H54 (cell line): ENCODE measurements at regions not wholly inside any gene's neighbourhood (a gene's known extent, or its start where the extent isn't known, plus 50 kb on each side); places are given as distances from the start of the nearest gene placed in this dataset.

Experiments
- DNase-seq: peaks from one replicate; pipeline ENCODE4 v3.0.0; 2011; ENCODE audit warnings: low spot score, mixed read lengths; ENCODE audit not compliant: insufficient read length
- FAIRE-seq: peaks from 3 replicates; lab custom pipeline; 2011; peaks lifted over from hg19 to GRCh38; lab: Jason Lieb, UNC
- POLR2A ChIP-seq: IDR thresholded peaks from 2 replicates; pipeline ENCODE4 v1.6.1; 2011; ENCODE audit warnings: low read depth, mild to moderate bottlenecking, low read length

GRCh38 chr3:150225986-150226385, 182.1 kb upstream of the TSC22D2 start:
- DNase-seq (no peak), FAIRE-seq (no peak)
- no peak for TF ChIP-seq POLR2A

DNA sequence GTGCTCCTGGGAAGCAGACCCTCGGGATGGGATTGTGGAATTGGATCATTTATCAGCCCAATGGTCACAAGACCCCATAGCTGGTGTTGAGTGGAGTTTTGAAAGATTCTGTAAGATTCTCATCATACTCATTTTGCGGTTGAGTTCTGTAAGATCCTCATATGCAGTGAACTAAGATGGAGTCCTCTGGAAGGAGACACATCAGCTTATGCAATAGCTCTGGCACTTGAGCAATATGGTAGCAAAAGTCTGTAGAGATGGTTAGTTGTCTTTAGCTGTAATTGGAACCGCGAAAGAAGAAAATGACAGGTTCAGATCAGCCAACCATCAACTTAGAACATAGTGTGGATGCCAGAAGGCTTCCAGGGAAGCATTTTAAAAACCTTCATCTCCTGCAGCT, 184.5 kb upstream of the TSC22D2 start:
- FAIRE-seq, result no peak

DNA sequence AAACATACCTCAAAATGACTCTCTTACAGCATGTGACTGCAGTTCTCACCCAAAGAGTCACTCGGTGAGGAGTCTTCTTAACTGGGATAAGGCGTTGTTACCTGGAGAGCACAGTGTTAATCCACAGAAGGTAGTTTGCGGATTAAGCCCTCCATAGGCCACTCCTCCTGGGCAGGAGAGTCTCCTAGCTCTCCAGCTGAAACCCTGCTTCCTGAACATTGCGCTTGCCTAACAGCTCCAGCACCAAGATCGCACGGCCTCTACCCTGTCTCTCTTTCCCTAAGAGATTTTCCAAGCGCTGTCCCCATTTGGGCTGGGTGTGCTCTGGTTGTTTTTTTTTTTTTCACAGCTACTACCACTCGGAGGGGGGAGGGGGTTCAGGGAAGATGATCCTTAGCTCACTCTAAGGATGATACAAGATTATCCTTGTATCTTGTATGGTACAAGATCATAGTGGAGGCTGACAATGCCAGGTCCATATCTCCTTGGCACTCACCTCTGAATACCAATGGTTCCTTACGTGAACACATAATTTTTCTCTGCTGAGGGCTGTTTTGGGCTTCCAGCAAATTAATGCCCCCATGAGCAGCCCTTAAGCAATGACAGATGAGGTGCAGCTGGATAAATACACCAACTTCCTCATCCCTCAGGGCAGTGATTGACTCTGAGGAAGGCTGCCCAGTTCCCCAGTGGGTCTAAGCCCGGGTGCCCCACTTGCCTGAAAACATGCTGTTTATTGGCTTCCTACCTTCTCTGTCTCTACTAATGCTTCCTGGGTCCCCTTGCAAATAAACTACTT, 185.2 kb upstream of the TSC22D2 start:
- DNase-seq, result no peak
- FAIRE-seq, result no peak
- no peak for TF ChIP-seq POLR2A

More for the DNA sequence above, 184.5 kb upstream of the TSC22D2 start:
- no peak for DNase-seq
- TF ChIP-seq POLR2A, result no peak

GRCh38 chr3:150221904-150222523, 186.1 kb upstream of the TSC22D2 start:
- TF ChIP-seq POLR2A, result no peak
- no peak for FAIRE-seq
- DNase-seq, result no peak

DNA sequence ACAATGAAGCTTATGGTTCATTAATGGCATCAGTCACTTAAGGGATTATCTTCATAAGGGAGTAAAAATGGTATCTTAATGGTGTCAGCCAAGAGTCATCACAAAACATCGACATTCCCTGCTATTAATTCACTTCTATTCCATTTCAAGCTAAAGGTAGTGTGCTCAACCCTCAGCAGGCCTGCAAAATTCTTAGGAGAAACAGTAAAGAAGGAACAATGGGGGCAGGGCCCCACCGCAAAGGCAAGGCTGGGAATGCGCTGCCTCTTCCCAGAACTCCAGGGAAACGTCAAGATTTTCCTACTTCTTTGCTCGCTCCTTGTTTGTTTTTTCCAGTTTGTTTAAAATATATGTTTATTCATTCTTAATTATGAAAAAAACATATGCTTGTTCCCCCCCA, 187.3 kb upstream of the TSC22D2 start:
- FAIRE-seq (no peak), DNase-seq (no peak)
- no peak for TF ChIP-seq POLR2A

DNA sequence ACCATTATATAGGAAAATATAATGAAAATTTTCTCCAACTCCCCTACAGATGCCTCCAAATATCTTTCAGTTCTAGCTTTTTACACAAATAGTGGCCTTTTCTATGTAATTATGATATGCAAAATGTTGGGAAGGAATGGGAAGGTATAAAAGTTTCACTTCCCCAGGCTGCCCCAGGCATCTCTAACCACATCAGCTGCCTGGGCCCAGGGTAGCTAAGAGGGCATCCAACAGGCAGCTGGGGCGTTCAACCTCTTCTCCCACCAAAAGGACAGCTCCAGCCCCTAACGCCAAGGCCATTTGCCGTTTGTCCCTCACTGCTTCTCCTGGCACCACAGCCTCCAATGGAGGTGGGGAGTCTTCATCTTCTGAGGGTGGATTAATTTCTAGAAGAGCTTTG, 188.1 kb upstream of the TSC22D2 start:
- FAIRE-seq (no peak), DNase-seq (no peak)
- TF ChIP-seq POLR2A, result no peak

DNA sequence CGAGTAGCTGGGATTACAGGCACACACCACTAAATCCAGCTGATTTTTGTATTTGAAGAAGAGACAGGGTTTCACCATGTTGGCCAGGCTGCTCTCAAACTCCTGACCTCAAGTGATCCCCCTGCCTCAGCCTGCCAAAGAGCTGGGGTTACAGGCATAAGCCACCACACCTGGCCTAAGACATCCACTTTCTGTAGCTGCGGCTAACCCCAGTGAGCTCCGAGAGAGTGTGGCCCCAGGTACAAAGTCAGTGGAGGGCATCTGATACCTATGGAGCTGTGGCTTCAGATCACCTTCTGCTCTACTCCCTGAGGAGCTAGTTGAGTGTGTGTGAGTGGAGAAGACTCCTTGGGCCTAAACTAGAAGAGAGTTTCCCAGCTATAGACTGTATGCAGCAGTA, 189.3 kb upstream of the TSC22D2 start:
- no peak for TF ChIP-seq POLR2A
- DNase-seq (no peak), FAIRE-seq (no peak)

GRCh38 chr3:150218236-150218635, 189.9 kb upstream of the TSC22D2 start:
- no peak for TF ChIP-seq POLR2A
- FAIRE-seq (no peak), DNase-seq (no peak)

DNA sequence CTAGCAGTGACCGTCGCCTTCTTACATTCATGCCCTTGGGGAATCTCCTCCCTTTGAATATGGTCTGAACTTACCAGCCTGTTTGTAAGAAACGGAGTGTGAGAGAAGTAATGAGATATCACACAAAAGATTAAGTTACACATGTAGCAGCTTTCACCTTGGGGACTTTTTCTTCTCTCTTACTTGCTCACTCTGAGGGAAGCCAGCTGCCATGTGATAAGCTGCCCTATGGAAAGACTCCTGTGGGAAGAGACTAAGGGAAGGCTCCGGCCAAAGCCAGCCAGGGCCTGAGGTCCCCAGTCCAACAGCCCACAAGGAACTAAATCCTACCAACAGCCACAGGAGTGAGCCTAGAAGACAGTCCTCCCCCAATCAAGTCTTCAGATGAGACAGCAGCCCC, 190.4 kb upstream of the TSC22D2 start:
- FAIRE-seq, result no peak
- no peak for TF ChIP-seq POLR2A
- no peak for DNase-seq

DNA sequence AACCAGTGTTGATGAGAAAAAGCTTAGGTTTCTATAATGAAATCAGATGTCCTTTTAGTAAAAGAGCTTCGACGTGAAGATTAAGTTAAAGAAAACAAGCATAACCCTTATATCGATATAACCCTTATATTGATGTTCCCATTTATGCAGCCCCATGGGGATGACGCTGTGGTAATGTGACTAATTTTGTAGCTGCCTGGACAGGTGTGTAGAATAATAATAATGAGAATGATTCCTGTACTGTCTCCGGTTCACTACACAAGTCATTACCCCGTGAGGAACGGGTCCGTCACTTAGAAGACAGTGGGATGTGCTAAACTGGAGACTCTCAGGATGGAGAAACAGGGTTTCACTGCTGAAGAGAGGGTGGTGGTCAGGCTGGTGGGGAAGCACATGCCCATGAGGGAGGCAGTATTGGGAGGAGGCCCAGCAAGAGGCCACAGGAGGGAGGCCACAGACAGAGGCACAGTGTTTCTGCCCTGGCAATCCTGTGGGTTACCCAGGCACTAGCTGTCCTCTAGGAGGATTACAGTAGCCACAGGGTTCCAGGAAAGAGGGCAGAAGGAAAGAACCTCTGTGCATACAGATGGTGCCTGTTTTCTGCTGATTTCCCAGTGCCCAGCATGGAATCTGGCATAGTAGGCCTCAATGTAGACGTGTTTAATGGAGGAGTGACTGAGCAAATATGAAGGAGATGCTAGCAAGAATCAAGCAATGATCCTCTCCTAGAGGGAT, 191.1 kb upstream of the TSC22D2 start:
- TF ChIP-seq POLR2A, result no peak
- no peak for DNase-seq
- no peak for FAIRE-seq

- no peak for TF ChIP-seq POLR2A
- DNase-seq, result peak; percentile 31
- FAIRE-seq, result peak; percentile 61
Observed at GRCh38 chr3:150216041-150216811, 191.9 kb upstream of the TSC22D2 start.

DNA sequence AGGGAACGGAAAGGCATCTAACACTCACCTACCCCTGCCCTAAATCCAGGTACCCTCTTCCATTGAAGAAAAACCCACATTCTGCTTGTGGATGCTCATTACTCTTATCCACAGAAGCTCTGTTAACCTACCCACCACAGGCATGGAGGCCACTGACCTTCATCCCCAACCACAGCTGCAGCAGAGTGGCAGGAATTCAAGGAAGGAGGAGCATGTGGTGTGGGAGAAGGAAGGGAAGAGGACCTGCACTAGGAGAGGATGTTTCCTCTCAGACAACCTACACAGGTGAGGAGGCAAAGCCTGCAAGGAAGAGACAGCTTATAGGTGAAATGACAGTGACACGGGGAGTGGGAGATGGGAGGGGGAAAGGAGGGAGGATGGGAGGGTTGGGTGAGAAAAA, 192.5 kb upstream of the TSC22D2 start:
- TF ChIP-seq POLR2A, result no peak
- DNase-seq (no peak), FAIRE-seq (no peak)

- DNase-seq (no peak), FAIRE-seq (no peak)
- no peak for TF ChIP-seq POLR2A
Observed at GRCh38 chr3:150213577-150213976, 194.5 kb upstream of the TSC22D2 start.

GRCh38 chr3:150210461-150211110, 197.5 kb upstream of the TSC22D2 start:
- FAIRE-seq, result no peak
- DNase-seq, result no peak
- TF ChIP-seq POLR2A, result no peak
